Ishikawa (cell line): ENCODE measurements at regions not wholly inside any gene's neighbourhood (a gene's known extent, or its start where the extent isn't known, plus 50 kb on each side); places are given as distances from the start of the nearest gene placed in this dataset.

ENCODE experiments used
- CEBPB ChIP-seq: IDR thresholded peaks from 2 replicates; pipeline ENCODE4 v1.6.1; 2012
- EGR1 ChIP-seq: IDR thresholded peaks from 2 replicates; pipeline ENCODE4 v1.6.1; 2012
- EP300 ChIP-seq: IDR thresholded peaks from 2 replicates; pipeline ENCODE4 v1.6.1; 2012; ENCODE audit warnings: borderline replicate concordance
- NFIC ChIP-seq: IDR thresholded peaks from 2 replicates; pipeline ENCODE4 v1.6.1; 2012
- RAD21 ChIP-seq: IDR thresholded peaks from 2 replicates; pipeline ENCODE4 v1.6.1; 2012; ENCODE audit warnings: low read depth
- TAF1 ChIP-seq: IDR thresholded peaks from 2 replicates; pipeline ENCODE4 v1.6.1; 2012; ENCODE audit warnings: low read depth, mild to moderate bottlenecking
- YY1 ChIP-seq: IDR thresholded peaks from 2 replicates; pipeline ENCODE4 v1.6.1; 2012; ENCODE audit warnings: low read depth
- ZBTB7A ChIP-seq: IDR thresholded peaks from 2 replicates; pipeline ENCODE4 v1.6.1; 2012; ENCODE audit warnings: low read depth
- TF ChIP-seq, protein P1 (sequence below): IDR thresholded peaks from 2 replicates; pipeline ENCODE4 v1.6.1; 2012
- TF ChIP-seq, protein P2 (sequence below): IDR thresholded peaks from 2 replicates; pipeline ENCODE4 v1.6.1; 2012
- TF ChIP-seq, protein P3 (sequence below): IDR thresholded peaks from 2 replicates; pipeline ENCODE4 v1.6.1; 2012; ENCODE audit warnings: low read depth, mild to moderate bottlenecking

DNA sequence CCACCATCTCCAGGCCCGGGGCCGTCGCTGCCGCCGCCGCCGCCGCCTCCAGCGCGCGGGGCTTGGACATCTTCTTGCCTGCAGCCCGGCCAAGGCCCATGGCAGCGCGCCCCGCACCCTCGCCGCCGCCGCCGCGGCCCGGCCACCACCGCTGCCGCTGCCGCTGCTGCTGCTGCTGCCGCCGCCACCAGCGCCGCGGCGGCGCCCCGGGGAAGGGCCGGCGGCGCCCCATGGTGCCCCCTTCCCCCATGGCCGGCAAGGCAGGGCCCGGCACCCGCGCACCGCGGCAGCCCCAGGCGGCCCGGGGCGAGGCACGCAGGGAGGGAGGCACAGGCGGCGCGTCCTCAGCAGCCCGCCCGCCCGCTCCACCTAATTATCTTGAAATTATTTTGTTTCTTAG is 3057.4 kb downstream of the RPIA start:
- TF ChIP-seq, protein P1, sequence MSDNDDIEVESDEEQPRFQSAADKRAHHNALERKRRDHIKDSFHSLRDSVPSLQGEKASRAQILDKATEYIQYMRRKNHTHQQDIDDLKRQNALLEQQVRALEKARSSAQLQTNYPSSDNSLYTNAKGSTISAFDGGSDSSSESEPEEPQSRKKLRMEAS: no peak
- TF ChIP-seq RAD21 (no peak), EGR1 (no peak), EP300 (no peak), NFIC (no peak), CEBPB (no peak), YY1 (no peak), ZBTB7A (no peak), TAF1 (no peak)
- TF ChIP-seq, protein P2, sequence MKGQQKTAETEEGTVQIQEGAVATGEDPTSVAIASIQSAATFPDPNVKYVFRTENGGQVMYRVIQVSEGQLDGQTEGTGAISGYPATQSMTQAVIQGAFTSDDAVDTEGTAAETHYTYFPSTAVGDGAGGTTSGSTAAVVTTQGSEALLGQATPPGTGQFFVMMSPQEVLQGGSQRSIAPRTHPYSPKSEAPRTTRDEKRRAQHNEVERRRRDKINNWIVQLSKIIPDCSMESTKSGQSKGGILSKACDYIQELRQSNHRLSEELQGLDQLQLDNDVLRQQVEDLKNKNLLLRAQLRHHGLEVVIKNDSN: no peak
- TF ChIP-seq, protein P3, sequence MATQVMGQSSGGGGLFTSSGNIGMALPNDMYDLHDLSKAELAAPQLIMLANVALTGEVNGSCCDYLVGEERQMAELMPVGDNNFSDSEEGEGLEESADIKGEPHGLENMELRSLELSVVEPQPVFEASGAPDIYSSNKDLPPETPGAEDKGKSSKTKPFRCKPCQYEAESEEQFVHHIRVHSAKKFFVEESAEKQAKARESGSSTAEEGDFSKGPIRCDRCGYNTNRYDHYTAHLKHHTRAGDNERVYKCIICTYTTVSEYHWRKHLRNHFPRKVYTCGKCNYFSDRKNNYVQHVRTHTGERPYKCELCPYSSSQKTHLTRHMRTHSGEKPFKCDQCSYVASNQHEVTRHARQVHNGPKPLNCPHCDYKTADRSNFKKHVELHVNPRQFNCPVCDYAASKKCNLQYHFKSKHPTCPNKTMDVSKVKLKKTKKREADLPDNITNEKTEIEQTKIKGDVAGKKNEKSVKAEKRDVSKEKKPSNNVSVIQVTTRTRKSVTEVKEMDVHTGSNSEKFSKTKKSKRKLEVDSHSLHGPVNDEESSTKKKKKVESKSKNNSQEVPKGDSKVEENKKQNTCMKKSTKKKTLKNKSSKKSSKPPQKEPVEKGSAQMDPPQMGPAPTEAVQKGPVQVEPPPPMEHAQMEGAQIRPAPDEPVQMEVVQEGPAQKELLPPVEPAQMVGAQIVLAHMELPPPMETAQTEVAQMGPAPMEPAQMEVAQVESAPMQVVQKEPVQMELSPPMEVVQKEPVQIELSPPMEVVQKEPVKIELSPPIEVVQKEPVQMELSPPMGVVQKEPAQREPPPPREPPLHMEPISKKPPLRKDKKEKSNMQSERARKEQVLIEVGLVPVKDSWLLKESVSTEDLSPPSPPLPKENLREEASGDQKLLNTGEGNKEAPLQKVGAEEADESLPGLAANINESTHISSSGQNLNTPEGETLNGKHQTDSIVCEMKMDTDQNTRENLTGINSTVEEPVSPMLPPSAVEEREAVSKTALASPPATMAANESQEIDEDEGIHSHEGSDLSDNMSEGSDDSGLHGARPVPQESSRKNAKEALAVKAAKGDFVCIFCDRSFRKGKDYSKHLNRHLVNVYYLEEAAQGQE: no peak
